PC-9 (cell line): ENCODE measurements at regions not wholly inside any gene's neighbourhood (a gene's known extent, or its start where the extent isn't known, plus 50 kb on each side); places are given as distances from the start of the nearest gene placed in this dataset.

Source experiments
- BruUV-seq: library from RNA; stranded (reverse); fragments of 400-500 nt; replicated peaks from 2 replicates; lab custom pipeline; 2021; lab: Mats Ljungman, UMichigan
- CTCF ChIA-PET: fragments of 300-600 bp; sonication (Branson Sonifier 250); formaldehyde crosslinking; loops from one replicate; lab custom pipeline; 2022; ENCODE audit warnings: antibody characterized with exemption; lab: Charles Lee
- POLR2A ChIA-PET: fragments of 300-600 bp; sonication (Branson Sonifier 250); formaldehyde crosslinking; loops from one replicate; lab custom pipeline; 2022; ENCODE audit warnings: antibody characterized with exemption; ENCODE audit not compliant: unreplicated experiment; lab: Charles Lee
- DNase-seq, 2 experiments: peaks; one replicate each; pipeline versions ENCODE4 v3.0.0 to v3.0.0-alpha.2; 2015 to 2022; ENCODE audit warnings: mixed read lengths in 1 of 2
- H2AFZ ChIP-seq: fragments of 200-600 bp; sonication (generic); 2 replicates; pipeline ENCODE4 v1.8.1; 2017; ENCODE audit warnings: antibody characterized with exemption
- H3F3A ChIP-seq: fragments of 200-600 bp; sonication (generic); 2 replicates; pipeline ENCODE4 v1.8.1; 2017; ENCODE audit warnings: antibody characterized with exemption, mild to moderate bottlenecking, low read depth; ENCODE audit not compliant: insufficient read depth
- H3K27ac ChIP-seq: fragments of 200-600 bp; sonication (generic); 2 replicates; pipeline ENCODE4 v1.6.1; 2016; ENCODE audit warnings: mixed run types
- H3K27me3 ChIP-seq: fragments of 200-600 bp; sonication (generic); 2 replicates; pipeline ENCODE4 v1.6.1; 2016; ENCODE audit warnings: low read depth, mixed run types; ENCODE audit not compliant: insufficient read depth
- H3K36me3 ChIP-seq: fragments of 200-600 bp; sonication (generic); 2 replicates; pipeline ENCODE4 v1.6.1; 2016; ENCODE audit warnings: low read depth, mixed run types
- H3K4me1 ChIP-seq: fragments of 200-600 bp; sonication (generic); replicated peaks from 2 replicates; pipeline ENCODE4 v1.6.1; 2016; ENCODE audit warnings: mixed run types; ENCODE audit not compliant: insufficient read depth
- H3K4me2 ChIP-seq: fragments of 200-600 bp; sonication (generic); 2 replicates; pipeline ENCODE4 v1.6.1; 2017; ENCODE audit warnings: mixed run types
- H3K4me3 ChIP-seq: fragments of 200-600 bp; sonication (generic); 2 replicates; pipeline ENCODE4 v1.6.1; 2016; ENCODE audit warnings: mixed run types
- H3K79me2 ChIP-seq: fragments of 200-600 bp; sonication (generic); 2 replicates; pipeline ENCODE4 v1.6.1; 2017; ENCODE audit warnings: low read depth, mixed run types
- H3K9me2 ChIP-seq: fragments of 200-600 bp; sonication (generic); 2 replicates; pipeline ENCODE4 v1.8.1; 2017; ENCODE audit warnings: mild to moderate bottlenecking; ENCODE audit not compliant: insufficient read depth
- H3K9me3 ChIP-seq: fragments of 200-600 bp; sonication (generic); 2 replicates; pipeline ENCODE4 v1.8.1; 2016; ENCODE audit warnings: low read depth; ENCODE audit not compliant: insufficient read depth
- H4K20me1 ChIP-seq: fragments of 200-600 bp; sonication (generic); 2 replicates; pipeline ENCODE4 v1.8.1; 2017; ENCODE audit not compliant: insufficient read depth
- EZH2 ChIP-seq: fragments of 200-600 bp; sonication (generic); IDR thresholded peaks from 2 replicates; pipeline ENCODE4 v1.8.0; 2017; ENCODE audit warnings: antibody characterized with exemption, low read depth
- intact Hi-C: fragments of 100-400 bp; cut with micrococcal nuclease; formaldehyde crosslinking; loops from one replicate; pipeline ENCODE4 v1.10.0; 2022; ENCODE audit not compliant: unreplicated experiment
- TF ChIP-seq, protein P1 (sequence below): fragments of 200-600 bp; sonication (generic); conservative IDR thresholded peaks from 2 replicates; pipeline ENCODE4 v1.6.1; 2017; ENCODE audit warnings: mixed run types, antibody characterized with exemption, mild to moderate bottlenecking, moderate library complexity

DNA sequence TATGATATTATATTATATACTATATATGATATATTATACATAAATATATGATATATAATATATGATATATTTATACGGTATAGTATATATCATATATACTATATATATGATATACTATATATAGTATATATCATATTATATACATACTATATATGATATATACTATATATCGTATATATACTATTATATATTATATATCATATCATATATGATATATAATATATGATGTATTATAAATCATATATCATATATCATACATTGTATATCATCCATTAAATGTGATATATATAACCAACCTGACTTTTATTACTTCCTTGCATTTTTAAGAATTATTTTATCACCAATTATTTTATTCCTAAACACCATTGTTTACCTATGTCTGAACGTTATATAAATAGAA, 146.6 kb upstream of the PRSS16 start:
- DNase-seq: no peak
- no peaks in the 10 kb centered on the region for H3K27me3 ChIP-seq
- BruUV-seq: no TSS peak
- no peaks in the 10 kb centered on the region for H3F3A ChIP-seq
- no peaks in the 10 kb centered on the region for H4K20me1 ChIP-seq
- H2AFZ ChIP-seq: no peak overlapping the region
- no peaks in the 10 kb centered on the region for H3K36me3 ChIP-seq
- H3K27ac ChIP-seq: no peak overlapping the region
- POLR2A ChIA-PET: no interaction called here
- no peaks in the 10 kb centered on the region for H3K9me3 ChIP-seq
- CTCF ChIA-PET: no interaction called here
- no peaks in the 10 kb centered on the region for H3K79me2 ChIP-seq
- H3K4me2 ChIP-seq: no peak overlapping the region
- no peak overlapping the region for H3K4me3 ChIP-seq
- intact Hi-C loops: no loop called here
- TF ChIP-seq EZH2: no peak
- TF ChIP-seq, protein P1, sequence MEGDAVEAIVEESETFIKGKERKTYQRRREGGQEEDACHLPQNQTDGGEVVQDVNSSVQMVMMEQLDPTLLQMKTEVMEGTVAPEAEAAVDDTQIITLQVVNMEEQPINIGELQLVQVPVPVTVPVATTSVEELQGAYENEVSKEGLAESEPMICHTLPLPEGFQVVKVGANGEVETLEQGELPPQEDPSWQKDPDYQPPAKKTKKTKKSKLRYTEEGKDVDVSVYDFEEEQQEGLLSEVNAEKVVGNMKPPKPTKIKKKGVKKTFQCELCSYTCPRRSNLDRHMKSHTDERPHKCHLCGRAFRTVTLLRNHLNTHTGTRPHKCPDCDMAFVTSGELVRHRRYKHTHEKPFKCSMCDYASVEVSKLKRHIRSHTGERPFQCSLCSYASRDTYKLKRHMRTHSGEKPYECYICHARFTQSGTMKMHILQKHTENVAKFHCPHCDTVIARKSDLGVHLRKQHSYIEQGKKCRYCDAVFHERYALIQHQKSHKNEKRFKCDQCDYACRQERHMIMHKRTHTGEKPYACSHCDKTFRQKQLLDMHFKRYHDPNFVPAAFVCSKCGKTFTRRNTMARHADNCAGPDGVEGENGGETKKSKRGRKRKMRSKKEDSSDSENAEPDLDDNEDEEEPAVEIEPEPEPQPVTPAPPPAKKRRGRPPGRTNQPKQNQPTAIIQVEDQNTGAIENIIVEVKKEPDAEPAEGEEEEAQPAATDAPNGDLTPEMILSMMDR: no peak
- no peaks in the 10 kb centered on the region for H3K4me1 ChIP-seq
- H3K9me2 ChIP-seq: no peaks in the 10 kb centered on the region

DNA sequence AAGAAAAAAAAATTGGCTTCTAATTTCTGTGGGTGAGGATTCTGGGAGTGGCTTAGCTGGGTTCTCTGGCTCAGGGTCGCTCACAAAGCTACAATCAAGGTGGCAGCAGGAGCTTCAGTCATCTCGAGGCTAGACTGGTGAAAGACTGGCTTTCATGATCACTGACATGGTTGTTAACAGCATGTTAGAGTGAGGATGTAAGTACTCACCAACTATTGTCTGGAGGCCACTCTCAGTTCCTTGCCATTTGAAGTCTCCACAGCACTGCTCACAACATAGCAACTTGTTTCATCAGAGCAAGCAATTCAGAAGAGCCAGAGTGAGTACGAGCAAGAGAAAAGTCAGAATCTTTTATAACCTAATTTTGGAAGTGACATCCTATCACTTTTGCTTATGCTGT, 145.7 kb upstream of the PRSS16 start:
- no peaks in the 10 kb centered on the region for H4K20me1 ChIP-seq
- ChIA-PET CTCF (no interaction called here), POLR2A (no interaction called here)
- no peak overlapping the region for H3K4me3 ChIP-seq
- no peak for DNase-seq
- intact Hi-C loops: no loop called here
- no peak overlapping the region for H3K4me2 ChIP-seq
- H3K4me1 ChIP-seq: no peaks in the 10 kb centered on the region
- no peak overlapping the region for H2AFZ ChIP-seq
- no peaks in the 10 kb centered on the region for H3K9me3 ChIP-seq
- no peaks in the 10 kb centered on the region for H3K9me2 ChIP-seq
- no peaks in the 10 kb centered on the region for H3K79me2 ChIP-seq
- TF ChIP-seq, protein P1: no peak
- no peaks in the 10 kb centered on the region for H3F3A ChIP-seq
- H3K27ac ChIP-seq: no peak overlapping the region
- no TSS peak for BruUV-seq
- no peaks in the 10 kb centered on the region for H3K36me3 ChIP-seq
- H3K27me3 ChIP-seq: no peaks in the 10 kb centered on the region

GRCh38 chr6:27106382-27106781, 141.1 kb upstream of the PRSS16 start:
- Histone ChIP-seq H3K4me1 (no peaks in the 10 kb centered on the region), H3K27me3 (no peaks in the 10 kb centered on the region), H3F3A (no peaks in the 10 kb centered on the region), H3K9me3 (peaks cover 6% of the 10 kb centered on the region), H3K4me3 (no peak overlapping the region), H3K4me2 (no peak overlapping the region), H3K27ac (no peak overlapping the region), H3K9me2 (no peaks in the 10 kb centered on the region), H3K79me2 (no peaks in the 10 kb centered on the region), H2AFZ (no peak overlapping the region), H4K20me1 (no peaks in the 10 kb centered on the region), H3K36me3 (no peaks in the 10 kb centered on the region)
- no peak for TF ChIP-seq EZH2
- TF ChIP-seq, protein P1: no peak
- ChIA-PET CTCF (no interaction called here), POLR2A (no interaction called here)
- no TSS peak for BruUV-seq
- intact Hi-C loops: no loop called here
- DNase-seq: no peak
